SJSA1 (cell line): ENCODE measurements at regions not wholly inside any gene's neighbourhood (a gene's known extent, or its start where the extent isn't known, plus 50 kb on each side); places are given as distances from the start of the nearest gene placed in this dataset.

Experiments used
- DNase-seq, 2 experiments: peaks; one replicate each; pipeline ENCODE4 v3.0.0-alpha.2; 2015 to 2020; ENCODE audit warnings: low spot score in 2 of 2, low read depth in 1 of 2
- H3K27ac ChIP-seq: fragments of 250-450 bp; sonication (Bioruptor Pico); 2 replicates; pipeline ENCODE4 v1.5.1; 2020; ENCODE audit warnings: mild to moderate bottlenecking, moderate library complexity
- H3K27me3 ChIP-seq: fragments of 250-450 bp; sonication (Bioruptor Pico); replicated peaks from 2 replicates; pipeline ENCODE4 v1.5.1; 2020; ENCODE audit warnings: mild to moderate bottlenecking, moderate library complexity
- H3K36me3 ChIP-seq: fragments of 250-450 bp; sonication (Bioruptor Pico); 2 replicates; pipeline ENCODE4 v1.5.1; 2020; ENCODE audit warnings: mild to moderate bottlenecking
- H3K4me1 ChIP-seq: fragments of 250-450 bp; sonication (Bioruptor Pico); replicated peaks from 2 replicates; pipeline ENCODE4 v1.6.1; 2021; ENCODE audit warnings: mild to moderate bottlenecking
- H3K4me3 ChIP-seq: fragments of 250-450 bp; sonication (Bioruptor Pico); 2 replicates; pipeline ENCODE4 v1.5.1; 2020; ENCODE audit warnings: mild to moderate bottlenecking
- H3K9me3 ChIP-seq: fragments of 250-450 bp; sonication (Bioruptor Pico); replicated peaks from 2 replicates; pipeline ENCODE4 v1.5.1; 2020; ENCODE audit warnings: mild to moderate bottlenecking

GRCh38 chr6:163857421-163857820 is 442.9 kb downstream of the QKI start:
- no peak overlapping the region for H3K27ac ChIP-seq
- H3K4me3 ChIP-seq = no peak overlapping the region
- peaks cover 19% of the 10 kb centered on the region for H3K4me1 ChIP-seq
- no peaks in the 10 kb centered on the region for H3K27me3 ChIP-seq
- H3K9me3 ChIP-seq = no peaks in the 10 kb centered on the region
- no peaks in the 10 kb centered on the region for H3K36me3 ChIP-seq
- DNase-seq = no peak

DNA sequence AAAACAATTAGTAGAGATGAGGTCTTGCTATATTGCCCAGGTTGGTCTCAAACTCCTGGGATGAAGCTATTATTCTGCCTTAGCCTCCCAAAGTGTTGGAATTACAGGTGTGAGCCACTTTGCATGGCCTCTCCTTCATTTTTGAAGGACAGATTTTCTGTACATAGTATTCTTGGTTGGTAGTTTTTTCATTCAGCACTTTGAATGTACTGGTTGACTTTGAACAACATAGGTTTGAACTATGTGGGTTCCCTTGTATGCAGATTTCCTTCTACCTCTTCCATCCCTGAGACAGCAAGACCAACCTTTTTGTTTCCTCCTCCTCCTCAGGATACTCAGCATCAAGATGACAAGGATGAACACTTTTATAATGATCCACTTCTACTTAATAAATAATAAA is 436.4 kb downstream of the QKI start:
- DNase-seq = no peak
- H3K9me3 ChIP-seq = peaks cover 5% of the 10 kb centered on the region; the same call in 1 of the 2 replicates
- H3K4me3 ChIP-seq = no peak overlapping the region
- H3K27ac ChIP-seq = no peak overlapping the region
- H3K27me3 ChIP-seq = no peaks in the 10 kb centered on the region
- H3K4me1 ChIP-seq = no peaks in the 10 kb centered on the region
- H3K36me3 ChIP-seq = no peaks in the 10 kb centered on the region

DNA sequence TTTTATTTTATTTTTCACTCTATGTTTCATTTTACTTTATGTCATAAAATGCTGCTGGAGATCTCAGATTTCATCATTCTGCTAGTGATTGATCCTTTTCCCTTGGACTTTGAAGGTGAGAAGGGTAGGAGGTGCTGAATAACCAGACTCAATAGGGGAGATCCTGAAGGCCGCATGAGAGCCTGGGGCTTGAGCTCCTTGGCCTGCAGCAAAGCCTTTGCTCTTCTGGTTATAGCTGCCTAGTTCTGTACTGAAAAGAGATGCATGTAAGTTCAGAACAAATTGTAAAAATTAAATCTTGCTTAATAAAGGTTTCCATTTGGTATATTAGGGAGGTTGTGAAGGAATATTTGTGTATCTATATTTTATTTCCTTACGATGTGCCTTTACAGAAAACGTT is 430.2 kb downstream of the QKI start:
- no peak for DNase-seq
- no peaks in the 10 kb centered on the region for H3K4me1 ChIP-seq
- H3K9me3 ChIP-seq = 0 out of 2 replicates have a peak, but pooled peaks cover 2% of the 10 kb centered on the region
- no peaks in the 10 kb centered on the region for H3K27me3 ChIP-seq
- H3K4me3 ChIP-seq = no peak overlapping the region
- H3K36me3 ChIP-seq = no peaks in the 10 kb centered on the region
- no peak overlapping the region for H3K27ac ChIP-seq

GRCh38 chr6:163844357-163844756 is 429.8 kb downstream of the QKI start:
- no peaks in the 10 kb centered on the region for H3K4me1 ChIP-seq
- DNase-seq = no peak

DNA sequence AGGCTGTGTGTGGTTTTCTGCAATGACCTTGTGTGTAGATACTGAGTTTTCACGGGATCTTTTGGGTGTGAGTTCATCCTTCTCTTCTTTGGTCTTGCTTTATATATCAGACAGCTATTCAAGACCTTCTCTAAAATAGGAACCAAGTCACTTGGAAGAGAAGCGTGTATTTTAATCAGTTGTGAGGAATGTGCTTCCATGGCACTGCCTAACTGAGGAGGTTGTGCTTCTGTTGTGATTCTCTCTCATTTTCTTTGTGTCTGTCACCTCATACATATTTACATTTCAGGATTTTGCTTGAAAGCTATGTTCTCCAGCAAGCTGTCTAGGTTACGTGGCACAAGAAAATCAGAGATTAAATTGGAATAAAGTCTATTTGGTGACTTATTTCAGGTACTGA is 428.7 kb downstream of the QKI start:
- Histone ChIP-seq H3K9me3 (0 out of 2 replicates have a peak, but pooled peaks cover 2% of the 10 kb centered on the region), H3K4me3 (no peak overlapping the region), H3K4me1 (no peaks in the 10 kb centered on the region), H3K27me3 (no peaks in the 10 kb centered on the region), H3K27ac (no peak overlapping the region), H3K36me3 (no peaks in the 10 kb centered on the region)
- no peak for DNase-seq

More at GRCh38 chr6:163844357-163844756, 429.8 kb downstream of the QKI start:
- Histone ChIP-seq H3K9me3 (0 out of 2 replicates have a peak, but pooled peaks cover 2% of the 10 kb centered on the region), H3K27ac (no peak overlapping the region), H3K27me3 (no peaks in the 10 kb centered on the region), H3K36me3 (no peaks in the 10 kb centered on the region), H3K4me3 (no peak overlapping the region)

GRCh38 chr6:163842467-163842866 is 427.9 kb downstream of the QKI start:
- no peaks in the 10 kb centered on the region for H3K4me1 ChIP-seq
- no peak overlapping the region for H3K27ac ChIP-seq
- H3K27me3 ChIP-seq = no peaks in the 10 kb centered on the region
- H3K4me3 ChIP-seq = no peak overlapping the region
- H3K9me3 ChIP-seq = 0 out of 2 replicates have a peak, but pooled peaks cover 2% of the 10 kb centered on the region
- no peak for DNase-seq
- no peaks in the 10 kb centered on the region for H3K36me3 ChIP-seq

- no peaks in the 10 kb centered on the region for H3K36me3 ChIP-seq
- no peak overlapping the region for H3K4me3 ChIP-seq
- 0 out of 2 replicates have a peak, but pooled peaks cover 2% of the 10 kb centered on the region for H3K9me3 ChIP-seq
- H3K4me1 ChIP-seq = no peaks in the 10 kb centered on the region
- H3K27ac ChIP-seq = no peak overlapping the region
- DNase-seq = no peak
- H3K27me3 ChIP-seq = no peaks in the 10 kb centered on the region
Observed at GRCh38 chr6:163841733-163842132, 427.2 kb downstream of the QKI start.

DNA sequence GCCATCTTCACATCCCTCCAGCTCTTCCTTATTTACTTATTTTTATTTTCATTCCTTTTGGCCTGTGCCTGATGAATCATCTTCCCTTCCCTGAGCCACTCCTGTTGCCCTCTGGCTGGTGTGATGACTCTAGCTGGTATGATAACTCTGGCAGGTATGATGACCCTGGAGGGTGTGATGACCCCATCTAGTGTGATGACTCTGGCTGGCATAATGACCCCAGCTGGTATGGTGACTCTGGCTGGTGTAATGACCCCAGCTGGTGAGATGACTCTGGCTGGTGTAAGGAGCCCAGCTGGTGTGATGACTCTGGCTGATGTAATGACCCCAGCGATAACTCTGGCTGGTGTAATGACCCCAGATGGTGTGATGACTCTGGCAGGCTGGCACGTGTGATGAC is 426.8 kb downstream of the QKI start:
- DNase-seq = no peak
- Histone ChIP-seq H3K27ac (no peak overlapping the region), H3K27me3 (no peaks in the 10 kb centered on the region), H3K4me1 (no peaks in the 10 kb centered on the region), H3K4me3 (no peak overlapping the region), H3K36me3 (no peaks in the 10 kb centered on the region), H3K9me3 (0 out of 2 replicates have a peak, but pooled peaks cover 2% of the 10 kb centered on the region)

DNA sequence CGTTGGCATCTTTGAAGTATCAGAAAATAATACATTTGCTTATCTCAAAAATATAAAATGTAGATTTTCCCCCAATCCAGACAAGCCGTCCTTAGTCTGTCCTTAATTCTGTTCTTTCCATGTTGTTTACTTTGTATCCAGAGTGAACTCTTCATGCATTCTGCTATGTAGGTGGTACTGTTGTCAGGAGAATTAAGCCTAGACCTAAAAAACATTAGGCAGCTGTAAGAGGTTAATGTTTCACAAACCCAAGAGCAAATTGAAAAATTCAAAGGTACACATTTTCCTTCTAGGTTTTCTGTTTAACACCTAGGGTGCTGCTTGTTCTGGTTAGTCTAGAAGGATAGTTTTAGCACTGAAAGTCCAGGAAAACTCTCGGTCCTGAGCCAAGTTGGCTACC is 426.4 kb downstream of the QKI start:
- no peak overlapping the region for H3K27ac ChIP-seq
- no peak for DNase-seq
- H3K4me3 ChIP-seq = no peak overlapping the region

DNA sequence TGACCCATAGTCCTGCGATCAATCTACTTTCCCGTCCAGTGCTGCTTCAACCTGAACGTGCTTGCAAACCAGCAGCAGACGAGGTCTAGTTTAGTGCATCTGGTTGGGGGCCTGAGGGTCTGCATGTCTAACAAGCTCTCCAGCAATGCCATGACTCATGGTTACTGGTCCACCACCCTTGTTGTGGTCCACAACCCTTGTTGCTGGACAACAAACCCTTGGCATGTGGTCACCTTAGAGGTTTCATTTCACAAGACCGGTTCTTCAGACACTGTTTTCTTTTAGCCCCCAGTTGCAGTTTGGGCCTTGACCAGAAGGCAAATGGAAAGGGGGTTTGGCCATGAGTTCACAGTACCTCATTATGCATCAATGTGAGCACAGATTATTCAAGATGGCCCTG is 424.8 kb downstream of the QKI start:
- H3K27me3 ChIP-seq = no peaks in the 10 kb centered on the region
- H3K36me3 ChIP-seq = no peaks in the 10 kb centered on the region
- no peak for DNase-seq
- no peak overlapping the region for H3K27ac ChIP-seq
- H3K9me3 ChIP-seq = 0 out of 2 replicates have a peak, but pooled peaks cover 2% of the 10 kb centered on the region
- H3K4me1 ChIP-seq = no peaks in the 10 kb centered on the region
- no peak overlapping the region for H3K4me3 ChIP-seq

More for the DNA sequence above, 426.4 kb downstream of the QKI start:
- no peaks in the 10 kb centered on the region for H3K27me3 ChIP-seq
- H3K4me1 ChIP-seq = no peaks in the 10 kb centered on the region
- H3K36me3 ChIP-seq = no peaks in the 10 kb centered on the region
- 0 out of 2 replicates have a peak, but pooled peaks cover 2% of the 10 kb centered on the region for H3K9me3 ChIP-seq

GRCh38 chr6:163837691-163838431 is 423.3 kb downstream of the QKI start:
- no peak overlapping the region for H3K4me3 ChIP-seq
- H3K27me3 ChIP-seq = no peaks in the 10 kb centered on the region
- no peak overlapping the region for H3K27ac ChIP-seq
- H3K36me3 ChIP-seq = no peaks in the 10 kb centered on the region
- 0 out of 2 replicates have a peak, but pooled peaks cover 2% of the 10 kb centered on the region for H3K9me3 ChIP-seq
- no peaks in the 10 kb centered on the region for H3K4me1 ChIP-seq
- no peak for DNase-seq

GRCh38 chr6:163836876-163837690 is 422.6 kb downstream of the QKI start:
- H3K27me3 ChIP-seq = no peaks in the 10 kb centered on the region
- no peak for DNase-seq
- H3K4me1 ChIP-seq = no peaks in the 10 kb centered on the region
- no peaks in the 10 kb centered on the region for H3K36me3 ChIP-seq
- H3K9me3 ChIP-seq = 0 out of 2 replicates have a peak, but pooled peaks cover 2% of the 10 kb centered on the region
- no peak overlapping the region for H3K4me3 ChIP-seq
- no peak overlapping the region for H3K27ac ChIP-seq

DNA sequence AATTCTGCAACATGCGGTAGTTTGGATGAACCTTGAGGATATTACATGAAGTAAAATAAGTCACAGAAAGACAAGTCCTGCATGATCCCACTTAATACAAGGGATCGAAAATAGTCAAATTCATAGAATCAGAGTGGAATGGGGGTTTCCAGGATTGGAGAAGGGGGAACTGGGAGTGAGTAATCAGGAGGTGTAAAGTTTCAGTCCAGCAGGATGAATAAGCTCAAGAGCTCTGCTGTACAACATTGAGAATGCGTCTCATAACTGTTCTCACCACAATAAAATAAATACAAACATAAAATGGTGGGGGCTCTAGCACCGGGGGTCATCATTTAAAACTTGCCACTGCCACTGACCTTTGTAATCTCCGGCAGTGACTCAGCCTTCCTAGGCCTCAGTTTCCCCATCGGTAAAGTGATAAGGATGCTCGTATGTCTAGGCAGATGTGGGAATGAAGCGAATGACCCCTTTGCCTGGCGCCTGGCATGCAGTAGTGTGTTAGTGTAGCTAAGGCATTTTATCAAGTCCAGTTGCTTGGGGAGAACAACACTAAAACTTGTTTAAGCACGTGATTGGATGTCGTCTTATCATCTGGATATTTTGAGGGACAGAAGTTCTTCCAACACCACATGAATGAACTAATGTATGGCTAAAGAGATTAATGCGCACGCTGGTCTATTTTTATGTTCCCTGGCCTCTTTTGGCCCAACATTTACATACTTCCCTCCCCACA is 421.1 kb downstream of the QKI start:
- Histone ChIP-seq H3K4me3 (no peak overlapping the region), H3K4me1 (no peaks in the 10 kb centered on the region), H3K27me3 (no peaks in the 10 kb centered on the region), H3K36me3 (no peaks in the 10 kb centered on the region), H3K27ac (no peak overlapping the region), H3K9me3 (no peaks in the 10 kb centered on the region; the same call in 1 of the 2 replicates)
- no peak for DNase-seq
